Astrocyte of the cerebellum (primary cell): ENCODE measurements at regions not wholly inside any gene's neighbourhood (a gene's known extent, or its start where the extent isn't known, plus 50 kb on each side); places are given as distances from the start of the nearest gene placed in this dataset.

Source experiments
- DNase-seq: peaks from one replicate; pipeline ENCODE4 v3.0.0-alpha.2; 2011; ENCODE audit warnings: low read depth
- H3K4me3 ChIP-seq: 2 replicates; pipeline ENCODE4 v1.5.1; 2011; ENCODE audit warnings: mild to moderate bottlenecking, low read depth, low read length, moderate library complexity
- CTCF ChIP-seq: IDR thresholded peaks from 2 replicates; pipeline ENCODE4 v1.5.1; 2012; ENCODE audit warnings: low read length, low read depth, moderate library complexity, mild to moderate bottlenecking; ENCODE audit errors: missing control alignments
- in situ Hi-C: cut with HindIII; loops from 2 replicates; pipeline ENCODE4 v1.10.0; 2017; ENCODE audit warnings: low sequenced_read_pairs

- DNase-seq: peak; percentile 38
- in situ Hi-C loops: no loop called here
Observed at GRCh38 chr5:41598011-41598410, 87.6 kb upstream of the PLCXD3 start.

DNA sequence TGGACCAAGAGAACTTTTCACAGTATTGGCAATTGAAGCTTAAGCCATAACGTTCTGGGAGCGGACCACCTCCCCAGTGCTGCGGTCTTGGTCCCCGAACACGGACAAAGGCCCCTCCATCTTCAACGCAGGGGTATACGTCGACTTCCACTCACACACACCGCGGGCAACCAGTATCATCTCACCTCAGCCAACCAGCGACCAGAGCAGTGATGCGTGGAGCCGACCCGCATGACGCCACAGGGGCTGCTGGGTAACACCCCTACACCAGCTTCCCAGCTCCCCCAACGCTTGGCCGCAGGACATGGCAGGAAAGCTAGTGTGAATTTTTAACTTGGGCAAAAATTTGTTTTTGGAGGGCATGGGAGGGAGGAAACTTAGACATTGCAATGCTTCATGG is 77.3 kb upstream of the PLCXD3 start:
- in situ Hi-C loops: no loop called here
- DNase-seq: no peak
- H3K4me3 ChIP-seq: no peak overlapping the region
- no peak for TF ChIP-seq CTCF

More at GRCh38 chr5:41598011-41598410, 87.6 kb upstream of the PLCXD3 start:
- H3K4me3 ChIP-seq: no peak overlapping the region
- no peak for TF ChIP-seq CTCF

DNA sequence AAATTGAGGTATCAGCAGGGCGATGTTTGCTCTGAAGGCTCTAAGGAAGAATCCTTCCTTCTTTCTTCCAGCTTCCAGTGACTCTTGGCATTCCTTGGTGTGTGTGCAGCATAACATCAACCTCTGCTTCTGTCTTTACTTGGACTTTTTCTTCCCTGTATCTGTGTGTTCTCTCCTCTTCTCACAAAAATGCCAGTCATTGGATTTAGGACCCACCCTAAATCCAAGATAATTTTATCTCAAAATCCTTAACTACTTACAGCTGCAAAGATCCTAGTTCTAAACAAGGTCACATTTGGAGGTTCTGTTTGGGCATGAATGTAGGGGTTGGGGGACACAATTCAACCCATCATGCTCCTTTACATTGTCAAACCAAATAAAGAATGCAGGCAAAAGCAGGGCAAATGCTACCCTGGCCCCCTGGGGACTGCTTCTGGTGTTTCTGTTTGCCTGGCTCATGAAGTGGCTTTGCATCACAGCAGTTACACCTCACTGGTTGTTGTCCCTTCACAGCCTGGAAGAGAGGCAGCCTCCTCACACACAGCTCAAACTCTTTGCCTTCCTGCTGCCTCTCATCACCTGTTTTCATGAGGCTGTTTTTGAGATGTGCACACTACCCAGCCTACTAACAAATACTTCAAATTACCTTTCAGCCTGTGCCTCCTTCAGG is 64.8 kb upstream of the PLCXD3 start:
- in situ Hi-C loops: no loop called here

GRCh38 chr5:41574391-41574790 is 64.0 kb upstream of the PLCXD3 start:
- DNase-seq: no peak
- no peak overlapping the region for H3K4me3 ChIP-seq
- TF ChIP-seq CTCF: no peak
- in situ Hi-C loops: no loop called here

More for the DNA sequence above, 64.8 kb upstream of the PLCXD3 start:
- no peak overlapping the region for H3K4me3 ChIP-seq
- no peak for DNase-seq
- TF ChIP-seq CTCF: no peak
